Endothelial cell of umbilical vein (primary cell): ENCODE measurements at regions not wholly inside any gene's neighbourhood (a gene's known extent, or its start where the extent isn't known, plus 50 kb on each side); places are given as distances from the start of the nearest gene placed in this dataset.

Experiments used
- CTCF ChIP-seq, 2 donors: IDR thresholded peaks; 1 replicate in 1 of 2; 2 replicates in 1 of 2; pipeline ENCODE4 v1.5.1; 2011; ENCODE audit warnings: low read length in 2 of 2, mild to moderate bottlenecking in 2 of 2, moderate library complexity in 2 of 2, control low read depth in 1 of 2, inconsistent platforms in 1 of 2, low read depth in 1 of 2; ENCODE audit not compliant: insufficient read depth in 1 of 2; ENCODE audit errors: extremely low read depth in 1 of 2
- JUN ChIP-seq: IDR thresholded peaks from 2 replicates; pipeline ENCODE4 v1.6.1; 2011; ENCODE audit warnings: borderline replicate concordance, low read depth; ENCODE audit not compliant: insufficient read length, insufficient read depth
- POLR2AphosphoS5 ChIP-seq: IDR thresholded peaks from 2 replicates; pipeline ENCODE4 v1.6.1; 2012; ENCODE audit warnings: low read depth, mild to moderate bottlenecking, control low read depth, low read length, moderate library complexity; ENCODE audit not compliant: insufficient read depth

GRCh38 chr3:159859836-159860235 lies 128.8 kb upstream of the IL12A start:
- TF ChIP-seq POLR2AphosphoS5 (no peak), JUN (no peak), CTCF (IDR thresholded peaks at IDR 0.05; ENCODE audit: extremely low read depth in 1 of 2, insufficient read depth in 1 of 2, low read depth in 1 of 2, low read length in 2 of 2) (no peak)
